Activated T-helper 1 cell treated with anti-CD3 and anti-CD28 coated beads, Interleukin-12 subunit alpha, Interleukin-12 subunit beta, Interleukin-2, Interleukin-4 antibody, amounts not matched to agents 30 ng/mL and 10 ng/mL and 1 ng/mL, durations not matched to agents 14 hours and 24 hours and 36 hours (primary cell): ENCODE measurements at regions not wholly inside any gene's neighbourhood (a gene's known extent, or its start where the extent isn't known, plus 50 kb on each side); places are given as distances from the start of the nearest gene placed in this dataset.

Source experiments
- DNase-seq: peaks from one replicate; pipeline ENCODE4 v3.0.0; 2021; ENCODE audit warnings: low spot score
- H3K27ac Mint-ChIP-seq: one replicate; pipeline ENCODE4 v1.8.0; 2021; ENCODE audit warnings: mild to moderate bottlenecking, mixed read lengths
- H3K27me3 Mint-ChIP-seq: one replicate; pipeline ENCODE4 v1.8.0; 2022; ENCODE audit warnings: mild to moderate bottlenecking, moderate library complexity, mixed read lengths; ENCODE audit not compliant: insufficient read depth
- H3K36me3 Mint-ChIP-seq: one replicate; pipeline ENCODE4 v1.8.0; 2021; ENCODE audit warnings: low read depth, mixed read lengths
- H3K4me1 Mint-ChIP-seq: one replicate; pipeline ENCODE4 v1.8.0; 2021; ENCODE audit warnings: low read depth, mixed read lengths
- H3K4me3 Mint-ChIP-seq: one replicate; pipeline ENCODE4 v1.8.0; 2021; ENCODE audit warnings: mild to moderate bottlenecking, moderate library complexity, mixed read lengths
- H3K9me3 Mint-ChIP-seq: one replicate; pipeline ENCODE4 v1.8.0; 2021; ENCODE audit warnings: mixed read lengths
- intact Hi-C: fragments of 100-400 bp; cut with micrococcal nuclease; formaldehyde crosslinking; loops from one replicate; pipeline ENCODE4 v1.15.1; 2024

DNA sequence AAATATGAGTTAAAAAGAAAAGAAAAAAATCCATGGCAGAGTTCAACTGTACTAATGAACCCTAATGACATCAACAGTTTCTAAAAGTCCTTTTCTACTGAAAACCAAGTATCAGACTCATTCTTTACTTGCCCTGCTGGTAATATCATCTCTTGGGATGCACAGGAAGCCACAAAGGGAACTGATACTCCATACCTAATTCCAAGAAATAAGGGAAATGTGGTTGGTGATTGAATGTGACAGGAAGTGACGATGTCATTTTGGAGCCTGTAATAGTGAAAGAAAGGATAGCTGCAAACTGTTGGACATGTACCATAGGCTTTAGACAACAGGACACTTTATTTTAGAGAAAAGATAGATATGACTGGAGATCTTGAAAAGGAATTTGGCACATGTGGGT, 98.7 kb upstream of the VAV3 start:
- H3K4me3 Mint-ChIP-seq: no peak overlapping the region
- peaks cover 4% of the 10 kb centered on the region for H3K36me3 Mint-ChIP-seq
- peaks cover 15% of the 10 kb centered on the region for H3K4me1 Mint-ChIP-seq
- no peak overlapping the region for H3K27ac Mint-ChIP-seq
- intact Hi-C loops: no loop called here
- no peaks in the 10 kb centered on the region for H3K27me3 Mint-ChIP-seq
- H3K9me3 Mint-ChIP-seq: peaks cover 18% of the 10 kb centered on the region
- DNase-seq: no peak

DNA sequence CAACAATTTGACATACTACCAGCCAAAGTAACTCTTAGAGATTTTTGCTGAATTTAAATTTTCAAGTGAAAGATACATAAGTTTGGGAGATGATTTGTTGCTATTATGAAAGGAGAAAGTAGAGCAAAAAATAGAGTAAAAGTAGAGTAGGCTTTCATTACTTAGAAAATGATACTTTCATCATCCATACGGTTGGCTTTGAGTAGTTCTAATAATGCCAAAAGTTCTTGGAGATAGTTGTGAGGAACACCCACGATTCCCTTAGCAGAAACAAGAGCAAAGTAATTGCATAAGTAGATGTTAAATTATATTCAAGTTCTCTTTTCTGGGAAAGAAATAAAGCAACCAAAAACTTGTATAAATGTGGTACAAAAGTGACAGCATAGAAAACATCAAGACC, 95.0 kb upstream of the VAV3 start:
- H3K27me3 Mint-ChIP-seq: no peaks in the 10 kb centered on the region

DNA sequence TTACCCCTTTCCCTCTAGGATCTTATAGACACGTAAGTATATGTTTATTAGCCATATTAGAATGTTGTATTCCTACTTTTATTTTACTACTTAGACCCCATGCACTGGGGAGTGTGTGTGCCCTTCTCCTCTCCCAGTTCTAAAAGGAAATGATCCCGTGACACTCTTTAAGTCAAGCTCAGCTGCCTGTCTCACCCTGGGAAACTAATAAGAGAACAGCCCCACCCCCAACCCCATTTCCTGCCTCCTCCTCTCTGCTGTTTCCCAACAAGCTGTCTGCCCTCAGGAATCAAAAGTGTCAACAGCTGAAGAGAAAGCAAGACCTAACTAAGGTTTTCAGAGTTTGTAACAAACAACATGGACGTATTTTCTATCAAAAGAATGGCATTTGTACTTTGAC, 92.6 kb upstream of the VAV3 start:
- H3K27me3 Mint-ChIP-seq: no peaks in the 10 kb centered on the region
- peaks cover 6% of the 10 kb centered on the region for H3K4me1 Mint-ChIP-seq
- peaks cover 4% of the 10 kb centered on the region for H3K36me3 Mint-ChIP-seq
- intact Hi-C loops: no loop called here
- no peak overlapping the region for H3K27ac Mint-ChIP-seq
- no peak overlapping the region for H3K4me3 Mint-ChIP-seq
- DNase-seq: no peak
- peaks cover 11% of the 10 kb centered on the region for H3K9me3 Mint-ChIP-seq

More for the DNA sequence above, 95.0 kb upstream of the VAV3 start:
- Mint-ChIP-seq H3K4me3 (no peak overlapping the region), H3K27ac (no peak overlapping the region), H3K4me1 (peaks cover 15% of the 10 kb centered on the region), H3K36me3 (peaks cover 4% of the 10 kb centered on the region), H3K9me3 (peaks cover 18% of the 10 kb centered on the region)
- intact Hi-C loops: no loop called here
- no peak for DNase-seq

DNA sequence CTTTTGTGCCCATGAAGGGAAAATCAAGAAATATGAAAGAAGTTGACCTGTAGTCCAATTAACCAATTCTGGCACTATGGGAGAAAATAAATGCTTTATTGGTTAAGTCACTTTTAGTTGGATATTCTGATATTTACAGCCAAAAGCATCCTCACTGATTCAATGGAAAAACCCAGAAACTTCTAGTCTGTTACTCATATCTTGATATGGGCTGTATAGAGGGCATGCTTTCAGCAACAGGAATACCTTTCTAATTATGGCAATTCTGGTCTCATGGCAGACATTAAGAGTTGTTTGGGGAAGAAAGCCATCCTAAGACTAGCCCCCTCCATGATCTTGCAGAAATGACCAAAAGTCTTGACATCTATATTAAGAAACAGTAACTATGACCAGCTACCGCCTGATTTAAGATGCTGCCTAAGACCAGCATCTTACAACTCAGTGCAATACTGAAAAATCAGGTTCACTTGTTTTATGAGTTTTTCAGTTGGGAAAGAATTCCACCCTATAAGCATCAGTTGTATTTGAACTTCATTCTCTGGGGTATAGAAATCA, 91.5 kb upstream of the VAV3 start:
- Mint-ChIP-seq H3K9me3 (peaks cover under 1% of the 10 kb centered on the region), H3K4me3 (no peak overlapping the region), H3K4me1 (peaks cover 6% of the 10 kb centered on the region), H3K27me3 (no peaks in the 10 kb centered on the region), H3K27ac (no peak overlapping the region), H3K36me3 (peaks cover under 1% of the 10 kb centered on the region)
- intact Hi-C loops: no loop called here
- DNase-seq: no peak

DNA sequence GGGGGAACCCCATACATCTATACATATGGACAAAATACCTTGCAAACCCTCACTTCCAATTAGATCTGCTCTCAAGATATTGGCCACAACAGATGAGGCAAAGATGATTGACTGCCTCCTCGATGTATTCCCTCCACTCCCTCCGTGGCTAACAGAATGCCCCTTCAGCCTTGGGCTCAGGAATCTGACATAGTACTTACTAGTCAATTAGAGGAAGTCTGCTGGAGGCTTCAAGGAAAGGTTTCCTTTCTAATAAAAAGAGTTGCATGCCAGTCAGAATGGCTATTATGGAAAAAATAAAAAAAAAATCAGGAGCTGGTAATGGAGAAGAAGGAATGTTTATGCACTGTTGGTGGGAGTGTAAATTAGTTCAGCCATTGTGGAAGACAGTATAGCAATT, 90.4 kb upstream of the VAV3 start:
- H3K27me3 Mint-ChIP-seq: no peaks in the 10 kb centered on the region
- H3K4me1 Mint-ChIP-seq: peaks cover 6% of the 10 kb centered on the region
- H3K9me3 Mint-ChIP-seq: no peaks in the 10 kb centered on the region
- H3K36me3 Mint-ChIP-seq: no peaks in the 10 kb centered on the region
- intact Hi-C loops: no loop called here
- no peak for DNase-seq
- H3K4me3 Mint-ChIP-seq: no peak overlapping the region
- H3K27ac Mint-ChIP-seq: no peak overlapping the region

DNA sequence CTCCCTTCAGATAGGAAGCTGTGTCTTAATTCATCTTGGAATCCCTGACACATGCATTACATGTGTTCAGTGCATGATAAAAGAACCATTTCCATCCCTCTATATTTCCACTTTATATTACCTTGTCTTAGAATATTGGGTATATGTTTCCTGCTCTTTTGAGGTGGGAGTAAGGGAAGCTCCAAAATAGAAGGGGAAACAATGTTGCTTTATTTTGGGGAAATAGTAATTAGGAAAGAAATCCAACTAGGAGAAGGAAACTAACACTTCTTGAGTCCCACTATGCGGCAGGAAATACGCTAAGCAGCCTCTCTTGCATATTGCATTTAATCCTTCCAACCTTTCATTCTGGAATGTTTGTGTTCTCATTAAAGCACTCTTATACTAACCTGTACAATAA, 89.4 kb upstream of the VAV3 start:
- Mint-ChIP-seq H3K36me3 (no peaks in the 10 kb centered on the region), H3K27me3 (no peaks in the 10 kb centered on the region), H3K4me3 (no peak overlapping the region), H3K9me3 (no peaks in the 10 kb centered on the region), H3K4me1 (peaks cover 6% of the 10 kb centered on the region), H3K27ac (no peak overlapping the region)
- no peak for DNase-seq
- intact Hi-C loops: loop anchor here (5.0 kb wide), 1 partner anchor 77 kb away; no protein-coding TSS in a partner anchor

DNA sequence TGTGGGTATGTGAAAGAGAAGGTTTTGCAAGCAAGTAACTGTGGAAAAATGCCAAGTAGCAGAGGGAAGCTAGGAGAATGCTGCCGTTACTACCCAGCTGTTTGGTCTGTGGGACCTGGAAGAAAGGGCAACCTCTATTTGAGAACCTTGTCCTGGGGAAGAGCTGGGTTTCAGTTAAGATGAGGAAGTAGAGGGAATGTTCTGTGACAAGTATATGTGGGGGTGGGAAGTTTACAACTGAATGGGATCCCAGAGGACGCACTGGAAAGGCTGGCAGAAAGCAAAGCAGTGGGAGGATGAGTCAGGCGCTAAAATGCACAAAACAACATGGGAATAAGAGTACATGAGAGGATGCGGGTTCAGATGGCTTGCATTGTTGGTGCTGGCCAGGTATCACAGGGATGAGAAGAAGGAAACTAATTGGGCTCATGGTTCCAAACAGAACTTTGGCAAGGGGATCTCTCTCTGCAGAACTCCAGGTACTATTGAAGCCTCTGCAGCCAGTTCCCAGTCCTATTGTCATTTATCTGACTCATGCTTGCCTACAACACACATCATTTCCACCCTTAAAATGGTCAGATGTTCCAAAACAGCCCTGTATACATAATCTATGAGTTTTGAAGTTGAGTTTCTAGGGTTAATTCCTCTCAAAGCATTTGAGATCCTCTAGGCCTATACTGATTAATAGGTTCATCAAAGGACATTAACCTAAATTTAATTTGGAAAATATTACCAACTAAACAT, 88.5 kb upstream of the VAV3 start:
- no peaks in the 10 kb centered on the region for H3K27me3 Mint-ChIP-seq
- H3K4me1 Mint-ChIP-seq: peaks cover 6% of the 10 kb centered on the region
- no peaks in the 10 kb centered on the region for H3K9me3 Mint-ChIP-seq
- H3K36me3 Mint-ChIP-seq: no peaks in the 10 kb centered on the region
- no peak overlapping the region for H3K4me3 Mint-ChIP-seq
- no peak for DNase-seq
- intact Hi-C loops: loop anchor here (5.0 kb wide), 1 partner anchor 76 kb away; no protein-coding TSS in a partner anchor
- no peak overlapping the region for H3K27ac Mint-ChIP-seq

DNA sequence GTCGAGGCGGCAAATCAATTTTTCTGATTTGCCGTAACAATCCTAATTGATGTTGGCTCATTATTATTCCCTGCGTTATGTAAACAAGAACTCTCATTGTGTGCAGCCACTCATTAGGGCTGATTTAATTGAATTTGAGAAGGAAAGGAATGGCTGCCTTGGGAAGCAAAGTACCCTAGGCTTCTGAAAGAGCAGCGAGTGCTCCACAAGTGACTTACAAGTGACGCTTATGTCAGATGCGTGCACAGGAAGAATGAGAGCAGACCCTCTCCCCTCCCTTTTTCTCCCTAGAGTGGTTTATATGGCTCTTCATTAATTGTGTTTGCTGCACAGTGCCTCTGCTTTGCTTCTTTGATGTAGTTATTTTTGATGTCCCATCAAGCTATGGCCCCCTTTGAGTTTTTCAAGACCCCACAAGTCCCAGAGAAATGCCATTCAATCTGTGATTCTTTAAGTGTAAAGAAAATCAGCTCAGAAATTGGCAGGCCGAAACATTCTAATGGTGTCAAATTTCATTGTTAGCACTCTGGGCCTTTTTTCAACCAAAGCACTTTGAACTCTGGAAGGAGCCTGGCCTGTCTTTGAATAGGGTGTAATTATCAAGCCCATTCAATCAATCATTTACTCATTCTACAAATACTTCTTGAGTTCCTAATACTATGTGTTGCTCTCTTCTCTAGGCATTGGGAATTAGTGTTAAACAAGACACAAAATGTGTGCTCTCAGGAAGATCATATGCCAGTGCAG, 86.8 kb upstream of the VAV3 start:
- Mint-ChIP-seq H3K4me1 (no peaks in the 10 kb centered on the region), H3K27ac (no peak overlapping the region), H3K36me3 (no peaks in the 10 kb centered on the region), H3K27me3 (peaks cover 2% of the 10 kb centered on the region), H3K9me3 (no peaks in the 10 kb centered on the region), H3K4me3 (no peak overlapping the region)
- DNase-seq: no peak
- intact Hi-C loops: loop anchor here (1.0 to 5.0 kb wide), 4 partner anchors 27 to 117 kb away; no protein-coding TSS in a partner anchor

DNA sequence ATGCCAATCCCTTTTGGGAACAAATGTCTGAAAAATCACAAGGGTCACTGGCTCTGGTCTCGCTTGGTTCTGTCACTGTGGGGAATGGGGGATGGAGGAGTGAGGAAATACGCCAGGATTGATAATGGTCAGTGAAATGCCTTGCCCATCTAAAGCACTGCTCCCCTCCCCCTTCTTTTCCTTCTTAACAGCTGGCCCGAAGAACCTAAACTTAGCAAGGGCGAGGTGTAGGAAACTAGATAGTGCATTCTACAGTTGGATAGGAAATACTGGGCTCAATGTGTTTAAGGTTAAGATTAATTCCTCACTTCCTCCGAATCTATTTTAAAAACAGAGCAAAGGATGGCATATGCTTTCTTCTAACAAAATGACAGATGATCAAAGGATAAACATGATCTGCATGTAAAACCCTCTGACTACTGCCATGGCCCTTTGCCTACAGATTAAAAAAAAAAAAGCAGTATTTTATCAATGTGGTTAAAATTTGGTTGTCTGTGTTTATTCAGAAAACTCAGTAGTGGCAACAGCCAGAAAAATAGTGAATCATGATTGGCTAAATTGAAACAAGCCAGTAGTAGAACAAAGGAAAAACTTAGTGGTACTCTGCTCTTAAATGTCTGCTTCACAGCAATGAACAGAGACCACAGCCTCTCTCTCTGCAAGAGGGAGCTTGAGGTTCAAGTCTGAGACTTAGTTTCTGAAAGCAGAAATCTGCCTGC, 86.1 kb upstream of the VAV3 start:
- no peak for DNase-seq
- H3K4me1 Mint-ChIP-seq: no peaks in the 10 kb centered on the region
- no peaks in the 10 kb centered on the region for H3K36me3 Mint-ChIP-seq
- H3K27ac Mint-ChIP-seq: peak overlapping the region; percentile 49
- H3K27me3 Mint-ChIP-seq: peaks cover 3% of the 10 kb centered on the region
- H3K4me3 Mint-ChIP-seq: peak overlapping the region; percentile 13
- H3K9me3 Mint-ChIP-seq: no peaks in the 10 kb centered on the region
- intact Hi-C loops: loop anchor here (1.0 to 5.0 kb wide), 4 partner anchors 28 to 116 kb away; no protein-coding TSS in a partner anchor

DNA sequence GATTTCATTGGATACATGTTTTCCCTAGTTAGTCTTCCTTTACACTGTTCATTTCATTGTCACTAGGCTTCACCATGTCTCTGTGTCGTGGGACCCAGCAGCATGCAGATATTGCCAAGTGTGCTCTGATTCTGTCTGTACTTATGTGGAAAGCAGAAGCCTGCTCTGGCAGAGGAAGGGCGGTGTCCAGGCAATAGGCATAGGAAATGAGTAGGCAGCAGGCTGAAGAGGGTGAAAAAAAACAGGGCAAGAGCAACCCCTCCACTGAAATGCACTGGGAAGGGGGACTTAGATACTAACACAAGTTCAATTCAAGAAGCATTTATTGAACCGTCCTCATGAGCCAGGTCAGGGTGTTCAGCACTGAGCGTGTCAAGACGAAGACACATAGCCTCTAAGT, 85.2 kb upstream of the VAV3 start:
- peak overlapping the region; percentile 3 for H3K4me3 Mint-ChIP-seq
- no peak overlapping the region for H3K27ac Mint-ChIP-seq
- peaks cover 3% of the 10 kb centered on the region for H3K4me1 Mint-ChIP-seq
- no peaks in the 10 kb centered on the region for H3K9me3 Mint-ChIP-seq
- no peak for DNase-seq
- intact Hi-C loops: loop anchor here (2.0 to 5.0 kb wide), 2 partner anchors 73 to 87 kb away; no protein-coding TSS in a partner anchor
- H3K36me3 Mint-ChIP-seq: no peaks in the 10 kb centered on the region
- peaks cover 3% of the 10 kb centered on the region for H3K27me3 Mint-ChIP-seq

DNA sequence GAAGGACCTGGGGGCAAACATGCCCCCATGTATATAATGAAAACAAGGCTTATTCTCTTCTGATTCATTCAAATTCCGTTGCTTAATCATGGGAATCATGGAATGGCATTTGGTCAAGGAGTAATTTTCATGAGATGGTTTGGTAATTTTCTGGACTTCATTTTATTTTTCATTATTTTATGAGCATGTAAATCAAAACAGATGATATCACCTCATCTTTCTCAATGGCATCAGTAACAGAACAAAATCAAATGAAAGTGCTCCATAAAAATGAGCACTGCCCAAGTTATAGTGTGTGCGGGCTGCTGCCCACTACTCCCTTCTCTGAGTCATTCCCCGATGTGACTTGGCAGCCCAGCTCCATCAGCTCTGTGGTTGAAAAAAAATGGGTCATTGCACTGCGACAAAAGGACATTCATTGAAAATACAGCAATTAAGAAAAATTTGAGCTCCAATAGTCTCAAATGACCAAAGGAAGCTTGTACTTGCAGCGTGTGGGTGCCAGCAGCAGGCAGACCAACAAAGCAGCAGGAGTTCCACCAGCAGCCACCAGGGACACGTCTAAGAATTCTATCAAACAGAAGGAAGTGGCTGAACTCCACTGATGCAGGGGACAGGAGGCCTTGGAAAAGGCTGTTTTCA, 84.3 kb upstream of the VAV3 start:
- H3K9me3 Mint-ChIP-seq: no peaks in the 10 kb centered on the region
- no peak for DNase-seq
- intact Hi-C loops: no loop called here
- no peaks in the 10 kb centered on the region for H3K36me3 Mint-ChIP-seq
- peaks cover 3% of the 10 kb centered on the region for H3K27me3 Mint-ChIP-seq
- H3K4me1 Mint-ChIP-seq: peaks cover 8% of the 10 kb centered on the region
- no peak overlapping the region for H3K4me3 Mint-ChIP-seq
- H3K27ac Mint-ChIP-seq: no peak overlapping the region
